Uterus (tissue), 2 donors: ENCODE measurements at regions not wholly inside any gene's neighbourhood (a gene's known extent, or its start where the extent isn't known, plus 50 kb on each side); places are given as distances from the start of the nearest gene placed in this dataset.

Experiments
- CTCF ChIP-seq, 4 experiments: fragments of 200-600 bp in 2 of 4; fragments of 450-650 bp in 2 of 4; sonication (generic) in 2 of 4; IDR thresholded peaks; one replicate each; pipeline ENCODE4 v1.5.1; 2016 to 2019; ENCODE audit warnings: antibody characterized with exemption in 4 of 4, mild to moderate bottlenecking in 2 of 4, moderate library complexity in 1 of 4
- POLR2A ChIP-seq, 2 donors: fragments of 450-650 bp; IDR thresholded peaks; one replicate each; pipeline ENCODE4 v1.6.1; 2016; ENCODE audit warnings: antibody characterized with exemption in 2 of 2, mild to moderate bottlenecking in 1 of 2, moderate library complexity in 1 of 2

DNA sequence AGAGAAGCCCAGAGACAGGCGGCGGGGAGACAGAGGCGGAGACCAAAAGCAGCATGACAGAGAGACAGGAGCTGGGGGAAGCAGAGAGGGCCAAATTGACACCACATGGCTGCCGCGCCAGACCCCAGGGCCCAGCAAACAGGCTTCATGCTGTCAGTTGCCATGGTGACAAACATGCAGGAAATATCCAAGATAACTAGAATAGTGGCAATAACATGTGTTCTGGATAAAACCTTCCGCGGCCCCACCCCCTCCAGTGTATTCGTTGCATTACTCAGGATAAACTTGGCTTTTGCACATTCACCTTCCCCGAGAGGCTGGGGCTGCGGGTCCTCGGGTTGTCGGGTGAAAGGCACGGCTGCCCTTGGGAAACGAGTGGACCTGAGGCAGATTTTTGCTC lies 49.9 kb upstream of the CDON start:
- TF ChIP-seq CTCF (IDR thresholded peaks at IDR 0.05) (no peak), POLR2A (IDR thresholded peaks at IDR 0.05) (no peak)
